ENCODE measurements at regions not wholly inside any gene's neighbourhood (a gene's known extent, or its start where the extent isn't known, plus 50 kb on each side); places are given as distances from the start of the nearest gene placed in this dataset.

DNA sequence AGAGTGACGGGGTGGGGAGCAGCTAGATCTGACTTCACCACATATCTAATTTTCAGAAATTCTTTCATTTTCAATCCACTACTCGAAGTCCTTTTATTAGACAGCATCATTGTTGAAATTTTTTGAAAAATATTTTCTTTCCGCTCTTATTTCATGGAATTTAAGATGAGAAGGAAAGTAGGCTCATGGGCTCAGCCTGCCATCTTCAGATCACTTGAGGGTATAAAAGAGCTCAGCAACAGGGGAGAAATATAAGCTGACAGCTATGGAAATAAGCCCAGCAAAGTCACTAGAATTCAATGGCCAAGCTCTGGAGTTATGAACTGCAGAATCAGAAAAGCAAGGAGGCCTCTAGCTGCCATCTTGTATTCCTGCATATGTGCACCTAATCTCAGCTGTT is 389.1 kb downstream of the XPNPEP1 start:
- no peak for TF ChIP-seq CTCF (IDR thresholded peaks at IDR 0.05; ENCODE audit: insufficient read depth, low read length, poor library complexity, severe bottlenecking)
- no peak for DNase-seq (ENCODE audit: extremely low read depth, insufficient read length)
- Histone ChIP-seq H3K4me3 (replicated peaks; ENCODE audit: low read depth, low read length) (no peak overlapping the region), H3K27me3 (replicated peaks; ENCODE audit: control insufficient read depth, insufficient read depth, low read length) (no peaks in the 10 kb centered on the region), H3K36me3 (ENCODE audit: control insufficient read depth, insufficient read depth, low read length) (no peaks in the 10 kb centered on the region)

DNA sequence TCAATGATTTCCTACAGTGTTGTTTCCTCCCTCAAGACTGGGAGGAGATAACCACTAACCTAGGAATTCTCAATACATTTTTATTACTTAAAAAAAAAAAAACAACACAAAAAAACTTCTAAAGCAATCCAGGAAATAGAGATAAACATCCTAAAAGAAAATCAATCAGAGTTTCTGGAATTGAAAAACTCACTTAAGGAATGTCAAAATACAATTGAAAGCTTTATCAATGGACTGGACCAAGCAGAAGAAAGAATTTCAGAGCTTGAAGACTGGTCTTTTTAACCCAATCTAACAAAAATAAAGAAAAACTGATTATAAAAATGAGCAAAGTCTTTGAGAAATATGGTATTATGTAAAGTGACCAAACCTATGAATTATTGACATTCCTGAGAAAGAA is 394.1 kb downstream of the XPNPEP1 start:
- no peak for TF ChIP-seq CTCF (IDR thresholded peaks at IDR 0.05; ENCODE audit: insufficient read depth, low read length, poor library complexity, severe bottlenecking)
- no peak for DNase-seq (ENCODE audit: extremely low read depth, insufficient read length)
- no peak overlapping the region for H3K4me3 ChIP-seq (replicated peaks; ENCODE audit: low read depth, low read length)
- no peaks in the 10 kb centered on the region for H3K36me3 ChIP-seq (ENCODE audit: control insufficient read depth, insufficient read depth, low read length)
- no peaks in the 10 kb centered on the region for H3K27me3 ChIP-seq (replicated peaks; ENCODE audit: control insufficient read depth, insufficient read depth, low read length)

DNA sequence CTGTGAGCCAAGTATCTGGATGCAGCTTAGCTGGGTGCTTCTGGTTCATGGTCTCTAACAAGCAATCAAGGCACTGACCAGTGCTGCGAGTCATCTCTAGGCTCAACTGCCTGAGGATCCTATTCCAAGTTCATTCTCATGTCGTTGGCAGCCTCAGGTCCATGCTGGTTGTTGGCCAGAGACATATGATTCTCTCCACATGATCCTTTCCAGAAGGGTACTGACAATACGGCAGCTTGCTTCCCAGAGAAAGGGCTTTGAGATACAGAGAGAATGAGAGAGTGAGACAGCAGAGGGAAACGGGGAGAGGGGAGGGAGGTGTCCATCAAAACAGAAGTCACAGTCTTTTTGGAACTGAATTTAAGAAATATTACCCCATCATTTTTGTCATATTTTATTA is 405.6 kb downstream of the XPNPEP1 start:
- no peak for TF ChIP-seq CTCF (IDR thresholded peaks at IDR 0.05; ENCODE audit: insufficient read depth, low read length, poor library complexity, severe bottlenecking)
- Histone ChIP-seq H3K27me3 (replicated peaks; ENCODE audit: control insufficient read depth, insufficient read depth, low read length) (no peaks in the 10 kb centered on the region), H3K36me3 (ENCODE audit: control insufficient read depth, insufficient read depth, low read length) (no peaks in the 10 kb centered on the region), H3K4me3 (replicated peaks; ENCODE audit: low read depth, low read length) (no peak overlapping the region)
- DNase-seq (ENCODE audit: extremely low read depth, insufficient read length), result no peak

DNA sequence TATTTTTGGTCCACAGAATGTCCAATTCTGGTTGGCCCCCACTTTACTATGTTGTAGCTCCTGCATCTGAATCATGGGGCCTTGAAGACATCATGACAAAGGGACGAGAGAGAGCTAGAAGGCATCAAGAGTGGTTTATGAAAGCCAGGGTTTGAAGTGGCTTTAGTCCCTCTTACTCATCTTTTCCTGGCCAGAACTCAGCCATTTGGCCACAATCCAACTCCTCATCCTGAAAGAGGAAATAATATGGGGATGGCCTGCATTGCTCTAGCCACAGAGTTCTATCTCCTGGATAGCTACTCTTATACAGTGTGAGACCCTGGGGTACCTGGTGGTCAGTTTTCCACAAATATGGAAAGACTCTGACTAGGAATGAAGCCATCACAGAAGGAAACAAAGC is 418.9 kb downstream of the XPNPEP1 start:
- TF ChIP-seq CTCF (IDR thresholded peaks at IDR 0.05; ENCODE audit: insufficient read depth, low read length, poor library complexity, severe bottlenecking), result no peak
- Histone ChIP-seq H3K27me3 (replicated peaks; ENCODE audit: control insufficient read depth, insufficient read depth, low read length) (no peaks in the 10 kb centered on the region), H3K36me3 (ENCODE audit: control insufficient read depth, insufficient read depth, low read length) (no peaks in the 10 kb centered on the region), H3K4me3 (replicated peaks; ENCODE audit: low read depth, low read length) (no peak overlapping the region)
- DNase-seq (ENCODE audit: extremely low read depth, insufficient read length), result no peak

- DNase-seq (ENCODE audit: extremely low read depth, insufficient read length), result no peak
- no peaks in the 10 kb centered on the region for H3K27me3 ChIP-seq (replicated peaks; ENCODE audit: control insufficient read depth, insufficient read depth, low read length)
- no peak for TF ChIP-seq CTCF (IDR thresholded peaks at IDR 0.05; ENCODE audit: insufficient read depth, low read length, poor library complexity, severe bottlenecking)
- H3K4me3 ChIP-seq (replicated peaks; ENCODE audit: low read depth, low read length), result no peak overlapping the region
- no peaks in the 10 kb centered on the region for H3K36me3 ChIP-seq (ENCODE audit: control insufficient read depth, insufficient read depth, low read length)
Measured at GRCh38 chr10:109487691-109488090, 435.6 kb downstream of the XPNPEP1 start.

- no peak for TF ChIP-seq CTCF (IDR thresholded peaks at IDR 0.05; ENCODE audit: insufficient read depth, low read length, poor library complexity, severe bottlenecking)
- DNase-seq (ENCODE audit: extremely low read depth, insufficient read length), result no peak
- H3K36me3 ChIP-seq (ENCODE audit: control insufficient read depth, insufficient read depth, low read length), result no peaks in the 10 kb centered on the region
- H3K4me3 ChIP-seq (replicated peaks; ENCODE audit: low read depth, low read length), result no peak overlapping the region
- no peaks in the 10 kb centered on the region for H3K27me3 ChIP-seq (replicated peaks; ENCODE audit: control insufficient read depth, insufficient read depth, low read length)
Measured at GRCh38 chr10:109480836-109481235, 442.5 kb downstream of the XPNPEP1 start.

Measured in GM06990 (cell line).